MCF 10A (cell line): ENCODE measurements at regions not wholly inside any gene's neighbourhood (a gene's known extent, or its start where the extent isn't known, plus 50 kb on each side); places are given as distances from the start of the nearest gene placed in this dataset.

Source experiments
- BruUV-seq: library from RNA; stranded (reverse); fragments of 400-500 nt; replicated peaks from 2 replicates; lab custom pipeline; 2021; lab: Mats Ljungman, UMichigan
- CTCF ChIA-PET: fragments of 300-600 bp; sonication (Branson Sonifier 250); formaldehyde crosslinking; extraction: SDS; loops from one replicate; lab custom pipeline; 2021; ENCODE audit warnings: antibody characterized with exemption, inconsistent platforms; lab: Yijun Ruan, JAX
- POLR2A ChIA-PET: fragments of 300-600, 350-650 bp; sonication (Branson Sonifier 250); formaldehyde crosslinking; extraction: SDS; loops from one replicate; lab custom pipeline; 2020; ENCODE audit warnings: antibody characterized with exemption, inconsistent platforms; lab: Yijun Ruan, JAX
- DNase-seq: peaks from one replicate; pipeline ENCODE4 v3.0.0-alpha.2; 2018; ENCODE audit not compliant: unreplicated experiment
- H3K27ac Mint-ChIP-seq: one replicate; pipeline ENCODE4 v1.8.0; 2022; ENCODE audit warnings: mild to moderate bottlenecking, low read depth, mixed read lengths; ENCODE audit not compliant: unreplicated experiment
- H3K27me3 Mint-ChIP-seq: one replicate; pipeline ENCODE4 v1.8.0; 2022; ENCODE audit warnings: mixed read lengths; ENCODE audit not compliant: insufficient read depth, unreplicated experiment
- H3K36me3 Mint-ChIP-seq: one replicate; pipeline ENCODE4 v1.8.0; 2022; ENCODE audit warnings: mild to moderate bottlenecking, moderate library complexity, mixed read lengths; ENCODE audit not compliant: insufficient read depth, unreplicated experiment
- H3K4me1 Mint-ChIP-seq: one replicate; pipeline ENCODE4 v1.8.0; 2022; ENCODE audit warnings: mixed read lengths; ENCODE audit not compliant: insufficient read depth, unreplicated experiment
- H3K4me3 Mint-ChIP-seq: one replicate; pipeline ENCODE4 v1.8.0; 2022; ENCODE audit warnings: mild to moderate bottlenecking, moderate library complexity, mixed read lengths; ENCODE audit not compliant: unreplicated experiment
- H3K9me3 Mint-ChIP-seq: one replicate; pipeline ENCODE4 v1.8.0; 2022; ENCODE audit warnings: mixed read lengths; ENCODE audit not compliant: unreplicated experiment
- CTCF ChIP-seq: fragments of 200-600 bp; IDR thresholded peaks from one replicate; pipeline ENCODE4 v1.8.0; 2022; ENCODE audit warnings: antibody characterized with exemption, mild to moderate bottlenecking; ENCODE audit not compliant: unreplicated experiment
- intact Hi-C: fragments of 100-400 bp; cut with micrococcal nuclease; formaldehyde crosslinking; loops from 2 replicates; pipeline ENCODE4 v1.14.1; 2022

GRCh38 chr13:95361686-95362085, 60.4 kb upstream of the ABCC4 start:
- no peak for DNase-seq
- no peak for TF ChIP-seq CTCF
- Mint-ChIP-seq H3K4me3 (no peak overlapping the region), H3K36me3 (no peaks in the 10 kb centered on the region), H3K4me1 (no peaks in the 10 kb centered on the region), H3K9me3 (no peaks in the 10 kb centered on the region), H3K27ac (no peak overlapping the region), H3K27me3 (peaks cover 12% of the 10 kb centered on the region)
- intact Hi-C loops: no loop called here
- POLR2A ChIA-PET: no interaction called here
- BruUV-seq: no TSS peak
- CTCF ChIA-PET: interaction anchor here (0.7 to 1.3 kb wide), 3 partner anchors 17 to 927 kb away, joined by 3 to 4 read pairs (median 4); no protein-coding TSS in a partner anchor

DNA sequence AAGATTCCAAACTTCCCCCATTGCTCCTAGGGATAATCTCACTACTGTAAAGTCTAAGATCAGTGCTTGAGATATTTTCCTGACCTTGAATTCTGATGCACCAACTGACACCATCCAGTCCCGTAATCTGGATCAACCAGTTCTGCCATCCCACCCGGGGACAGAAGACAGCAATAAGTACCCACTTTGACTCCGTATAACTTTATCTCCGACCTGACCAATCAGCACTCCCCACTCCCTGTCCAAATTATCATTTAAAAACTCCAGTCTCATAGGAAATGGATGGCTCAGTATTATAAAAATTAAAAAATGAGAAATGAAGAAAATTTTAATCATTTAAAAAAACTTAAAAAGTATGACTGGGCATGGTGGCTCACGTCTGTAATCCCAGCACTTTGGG, 61.4 kb upstream of the ABCC4 start:
- TF ChIP-seq CTCF: no peak
- DNase-seq: no peak
- POLR2A ChIA-PET: interaction anchor here (0.6 kb wide), 1 partner anchor 292 kb away, joined by 3 read pairs; no protein-coding TSS in a partner anchor
- no peaks in the 10 kb centered on the region for H3K9me3 Mint-ChIP-seq
- no peak overlapping the region for H3K4me3 Mint-ChIP-seq
- no TSS peak for BruUV-seq
- no peaks in the 10 kb centered on the region for H3K36me3 Mint-ChIP-seq
- CTCF ChIA-PET: interaction anchor here (0.6 to 0.7 kb wide), 2 partner anchors 739 to 926 kb away, joined by 3 to 4 read pairs; no protein-coding TSS in a partner anchor
- peaks cover 12% of the 10 kb centered on the region for H3K27me3 Mint-ChIP-seq
- intact Hi-C loops: no loop called here
- no peak overlapping the region for H3K27ac Mint-ChIP-seq
- no peaks in the 10 kb centered on the region for H3K4me1 Mint-ChIP-seq

DNA sequence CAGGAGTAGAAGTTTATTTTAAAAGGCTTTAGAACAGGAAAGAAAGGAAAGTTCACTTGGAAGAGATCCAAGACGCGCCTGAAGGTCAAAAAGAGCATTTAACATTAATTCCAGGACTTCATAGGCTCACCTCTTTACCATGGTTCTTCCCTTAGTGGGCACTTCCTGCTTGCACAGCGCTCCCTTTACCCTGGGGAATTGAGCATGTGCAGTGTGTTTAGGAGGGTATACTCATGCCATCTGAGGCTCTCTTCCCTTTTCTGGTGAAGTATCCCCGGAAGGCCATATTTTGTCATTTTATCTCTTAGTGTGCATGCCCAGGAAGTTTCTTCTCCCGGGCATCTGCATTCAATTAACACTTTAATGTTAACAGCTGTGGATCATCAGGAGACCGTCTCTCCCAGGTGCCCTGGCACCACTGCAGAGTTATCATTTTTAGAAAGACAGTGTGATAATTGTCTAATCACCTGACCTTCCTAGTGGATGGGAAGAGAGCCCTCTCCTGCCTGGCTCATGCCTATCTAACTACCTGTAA, 66.1 kb upstream of the ABCC4 start:
- Mint-ChIP-seq H3K9me3 (no peaks in the 10 kb centered on the region), H3K36me3 (no peaks in the 10 kb centered on the region), H3K27ac (no peak overlapping the region), H3K4me1 (no peaks in the 10 kb centered on the region), H3K27me3 (peaks cover 1% of the 10 kb centered on the region), H3K4me3 (no peak overlapping the region)
- ChIA-PET CTCF (interaction anchor here (0.6 to 2.2 kb wide), 7 partner anchors 58 to 466 kb away, joined by 3 to 5 read pairs (median 4); no protein-coding TSS in a partner anchor), POLR2A (no interaction called here)
- BruUV-seq: no TSS peak
- no peak for TF ChIP-seq CTCF
- intact Hi-C loops: no loop called here
- DNase-seq: no peak

DNA sequence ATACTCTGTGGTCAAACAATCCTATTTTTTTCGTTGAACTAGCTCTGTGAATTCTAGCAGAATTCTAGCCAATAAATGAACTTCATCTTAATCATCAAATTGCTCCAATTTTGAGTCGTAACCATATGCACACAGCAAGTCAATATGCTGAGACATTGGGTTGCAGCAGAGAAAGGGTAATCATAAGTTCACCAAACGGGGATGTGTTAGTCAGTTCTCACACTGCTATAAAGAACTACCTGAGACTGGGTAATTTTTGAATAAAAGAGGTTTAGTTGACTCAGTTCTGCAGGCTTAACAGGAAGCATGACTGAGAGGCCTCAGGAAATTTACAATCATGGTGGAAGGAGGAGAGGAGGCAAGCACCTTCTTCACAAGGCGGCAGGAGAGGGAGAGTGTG, 67.7 kb upstream of the ABCC4 start:
- no peak for DNase-seq
- no peak overlapping the region for H3K27ac Mint-ChIP-seq
- no TSS peak for BruUV-seq
- no peaks in the 10 kb centered on the region for H3K9me3 Mint-ChIP-seq
- POLR2A ChIA-PET: no interaction called here
- H3K27me3 Mint-ChIP-seq: no peaks in the 10 kb centered on the region
- TF ChIP-seq CTCF: no peak
- intact Hi-C loops: no loop called here
- no peaks in the 10 kb centered on the region for H3K4me1 Mint-ChIP-seq
- no peak overlapping the region for H3K4me3 Mint-ChIP-seq
- H3K36me3 Mint-ChIP-seq: no peaks in the 10 kb centered on the region
- CTCF ChIA-PET: interaction anchor here (1.1 to 2.2 kb wide), 5 partner anchors 12 to 179 kb away, joined by 3 to 5 read pairs (median 5); no protein-coding TSS in a partner anchor
